HEK293T (cell line): ENCODE measurements at regions not wholly inside any gene's neighbourhood (a gene's known extent, or its start where the extent isn't known, plus 50 kb on each side); places are given as distances from the start of the nearest gene placed in this dataset.
A peak's percentile ranks its signal among the peaks of the same experiment; 100 is the strongest.

Experiments
- CTCF ChIA-PET: fragments of 350-600 bp; formaldehyde crosslinking; extraction: SDS; loops from one replicate; lab custom pipeline; 2021; ENCODE audit warnings: antibody characterized with exemption, inconsistent platforms; lab: Yijun Ruan, JAX
- POLR2A ChIA-PET: fragments of 350-600 bp; formaldehyde crosslinking; extraction: SDS; loops from one replicate; lab custom pipeline; 2020; ENCODE audit warnings: antibody characterized with exemption, inconsistent platforms; lab: Yijun Ruan, JAX
- DNase-seq: peaks from one replicate; pipeline ENCODE4 v3.0.0; 2012; ENCODE audit warnings: mixed read lengths; ENCODE audit errors: extremely low spot score
- ARNT ChIP-seq: fragments of 450-650 bp; IDR thresholded peaks from 2 replicates; pipeline ENCODE4 v1.6.1; 2017; ENCODE audit warnings: mild to moderate bottlenecking
- BHLHE40 ChIP-seq: fragments of 450-650 bp; IDR thresholded peaks from 2 replicates; pipeline ENCODE4 v1.6.1; 2016; ENCODE audit warnings: mild to moderate bottlenecking, moderate library complexity, borderline replicate concordance
- CTBP1 ChIP-seq: fragments of 450-650 bp; IDR thresholded peaks from 2 replicates; pipeline ENCODE4 v1.6.1; 2016; ENCODE audit warnings: borderline replicate concordance
- ELF4 ChIP-seq: fragments of 450-650 bp; IDR thresholded peaks from 2 replicates; pipeline ENCODE4 v1.6.1; 2017; ENCODE audit warnings: antibody characterized with exemption
- FOXA1 ChIP-seq: fragments of 450-650 bp; IDR thresholded peaks from 2 replicates; pipeline ENCODE4 v1.6.1; 2016; ENCODE audit warnings: mild to moderate bottlenecking
- FOXK2 ChIP-seq: fragments of 450-650 bp; IDR thresholded peaks from 2 replicates; pipeline ENCODE4 v1.6.1; 2016; ENCODE audit warnings: mild to moderate bottlenecking
- FOXM1 ChIP-seq: fragments of 450-650 bp; IDR thresholded peaks from 2 replicates; pipeline ENCODE4 v1.6.1; 2017; ENCODE audit warnings: mild to moderate bottlenecking, borderline replicate concordance
- HDGF ChIP-seq: fragments of 450-650 bp; IDR thresholded peaks from 2 replicates; pipeline ENCODE4 v1.6.1; 2017; ENCODE audit warnings: antibody characterized with exemption, borderline replicate concordance
- L3MBTL2 ChIP-seq: fragments of 450-650 bp; conservative IDR thresholded peaks from 2 replicates; pipeline ENCODE4 v1.6.1; 2016; ENCODE audit warnings: mild to moderate bottlenecking
- LEF1 ChIP-seq: fragments of 450-650 bp; IDR thresholded peaks from 2 replicates; pipeline ENCODE4 v1.6.1; 2017; ENCODE audit warnings: mild to moderate bottlenecking, borderline replicate concordance
- NFRKB ChIP-seq: fragments of 450-650 bp; IDR thresholded peaks from 2 replicates; pipeline ENCODE4 v1.6.1; 2016; ENCODE audit warnings: mild to moderate bottlenecking, moderate library complexity
- SP1 ChIP-seq: fragments of 450-650 bp; IDR thresholded peaks from 2 replicates; pipeline ENCODE4 v1.6.1; 2017
- SUZ12 ChIP-seq: fragments of 450-650 bp; IDR thresholded peaks from 2 replicates; pipeline ENCODE4 v1.6.1; 2016; ENCODE audit warnings: mild to moderate bottlenecking
- TARDBP ChIP-seq: fragments of 450-650 bp; IDR thresholded peaks from 2 replicates; pipeline ENCODE4 v1.6.1; 2016
- ZNF384 ChIP-seq: fragments of 450-650 bp; IDR thresholded peaks from 2 replicates; pipeline ENCODE4 v1.6.1; 2016
- TF ChIP-seq, protein P1 (sequence below): fragments of 450-650 bp; IDR thresholded peaks from 2 replicates; pipeline ENCODE4 v1.6.1; 2016

DNA sequence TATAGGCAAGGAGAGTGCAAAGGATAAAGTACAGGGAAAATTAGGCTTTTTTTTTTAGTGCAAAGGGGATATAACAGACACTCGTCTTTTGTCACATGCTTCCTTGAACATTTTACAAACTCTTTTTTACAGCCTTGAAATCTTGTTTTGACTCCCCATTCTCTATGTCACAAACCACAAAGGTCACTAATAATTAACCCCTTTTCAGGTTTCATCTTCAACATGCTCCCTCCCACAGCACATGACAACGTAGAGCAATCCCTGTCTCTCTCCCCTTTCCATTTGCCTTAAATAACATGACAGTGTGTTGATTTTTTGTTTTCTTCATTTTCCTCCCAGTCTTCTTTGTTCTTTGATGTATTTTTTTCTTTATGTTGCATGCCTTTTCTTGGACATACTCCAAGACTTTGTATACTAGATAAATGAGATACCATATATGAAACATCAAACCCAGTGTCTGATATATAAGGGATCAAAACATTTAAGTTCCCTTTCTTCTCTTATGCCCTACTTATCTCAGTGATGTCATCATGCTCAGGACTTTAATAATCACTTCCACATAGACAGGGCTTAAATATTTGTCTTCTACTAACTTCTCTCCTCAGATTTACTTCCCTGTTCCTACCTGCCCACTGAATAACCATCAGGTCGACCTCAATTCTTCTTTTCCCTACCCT is 378.7 kb upstream of the HSF2 start:
- DNase-seq: no peak
- CTCF ChIA-PET: no interaction called here
- no peak for TF ChIP-seq SP1
- TF ChIP-seq BHLHE40: no peak
- TF ChIP-seq TARDBP: no peak
- POLR2A ChIA-PET: no interaction called here

GRCh38 chr6:122025104-122025503 is 374.3 kb upstream of the HSF2 start:
- TF ChIP-seq SP1: no peak
- no peak for TF ChIP-seq L3MBTL2
- TF ChIP-seq, protein P1, sequence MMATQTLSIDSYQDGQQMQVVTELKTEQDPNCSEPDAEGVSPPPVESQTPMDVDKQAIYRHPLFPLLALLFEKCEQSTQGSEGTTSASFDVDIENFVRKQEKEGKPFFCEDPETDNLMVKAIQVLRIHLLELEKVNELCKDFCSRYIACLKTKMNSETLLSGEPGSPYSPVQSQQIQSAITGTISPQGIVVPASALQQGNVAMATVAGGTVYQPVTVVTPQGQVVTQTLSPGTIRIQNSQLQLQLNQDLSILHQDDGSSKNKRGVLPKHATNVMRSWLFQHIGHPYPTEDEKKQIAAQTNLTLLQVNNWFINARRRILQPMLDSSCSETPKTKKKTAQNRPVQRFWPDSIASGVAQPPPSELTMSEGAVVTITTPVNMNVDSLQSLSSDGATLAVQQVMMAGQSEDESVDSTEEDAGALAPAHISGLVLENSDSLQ: no peak
- no peak for TF ChIP-seq HDGF
- no peak for DNase-seq
- POLR2A ChIA-PET: no interaction called here
- CTCF ChIA-PET: no interaction called here

GRCh38 chr6:122026582-122027369 is 372.7 kb upstream of the HSF2 start:
- DNase-seq: no peak
- TF ChIP-seq HDGF: no peak
- no peak for TF ChIP-seq CTBP1
- TF ChIP-seq FOXA1: no peak
- TF ChIP-seq, protein P1: no peak
- ChIA-PET CTCF (no interaction called here), POLR2A (no interaction called here)

GRCh38 chr6:122028933-122029522 is 370.4 kb upstream of the HSF2 start:
- TF ChIP-seq LEF1 (no peak), TARDBP (no peak), FOXA1 (no peak), FOXM1 (no peak), L3MBTL2 (no peak), FOXK2 (no peak), SP1 (no peak), SUZ12 (no peak), BHLHE40 (no peak), ELF4 (no peak), NFRKB (no peak)
- TF ChIP-seq, protein P1: no peak
- CTCF ChIA-PET: no interaction called here
- POLR2A ChIA-PET: no interaction called here
- DNase-seq: no peak

DNA sequence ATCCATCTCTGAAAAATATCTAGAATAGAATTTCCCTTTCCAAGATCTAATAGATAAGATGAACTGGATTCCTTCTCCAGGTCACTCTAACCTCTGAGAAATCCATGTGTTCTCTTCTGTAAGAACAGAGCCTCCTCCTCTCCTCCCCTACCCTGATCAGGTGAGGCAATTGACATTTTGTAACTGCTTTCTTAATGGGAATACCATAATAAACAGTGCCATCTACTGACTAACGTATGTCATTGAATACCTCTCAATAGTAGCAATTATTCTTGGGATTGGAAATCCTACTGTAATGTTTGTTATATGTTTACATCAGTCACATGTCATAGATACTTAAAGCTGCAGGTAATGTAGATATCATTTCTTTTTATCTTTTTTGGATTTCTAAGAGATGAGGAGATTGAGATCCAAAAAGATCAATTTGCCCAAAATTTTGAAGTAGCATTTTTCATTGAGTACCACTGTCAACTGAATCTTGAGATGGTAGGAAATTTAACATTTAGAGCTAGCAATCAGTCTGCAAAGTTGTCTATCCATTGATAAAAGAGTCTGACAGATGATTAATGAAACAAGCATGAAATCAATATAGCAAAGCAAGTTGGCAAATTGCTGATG is 365.8 kb upstream of the HSF2 start:
- peak; percentile 67 for DNase-seq
- TF ChIP-seq FOXA1 (no peak), SUZ12 (no peak), ARNT (no peak), SP1 (no peak), HDGF (no peak), FOXK2 (no peak), ELF4 (no peak), LEF1 (no peak), NFRKB (no peak), BHLHE40 (no peak), L3MBTL2 (no peak), TARDBP (no peak), FOXM1 (no peak), CTBP1 (no peak), ZNF384 (no peak)
- TF ChIP-seq, protein P1: no peak; the same call in 1 of the 2 replicates
- POLR2A ChIA-PET: no interaction called here
- CTCF ChIA-PET: interaction anchor here (0.7 to 1.0 kb wide), 4 partner anchors 24 to 605 kb away, joined by 3 read pairs; no protein-coding TSS in a partner anchor

DNA sequence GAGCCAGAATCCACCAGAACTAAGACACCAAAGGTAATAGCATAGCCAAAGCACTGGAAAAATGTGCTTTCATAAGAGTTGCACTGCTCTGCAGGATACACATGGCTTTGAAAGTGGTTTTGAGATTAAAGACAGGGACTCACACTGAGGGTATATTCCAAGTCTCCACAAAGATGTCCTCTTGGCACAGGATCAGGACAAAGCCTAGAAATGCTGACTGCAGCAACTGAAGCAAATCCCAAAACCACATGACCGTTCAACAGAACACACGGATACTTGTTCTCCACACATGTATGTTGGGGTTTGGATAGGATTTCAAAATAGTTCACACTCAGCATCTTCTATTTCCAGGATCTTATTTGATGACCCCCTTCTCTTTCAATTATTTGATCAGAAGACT is 364.3 kb upstream of the HSF2 start:
- ChIA-PET CTCF (no interaction called here), POLR2A (no interaction called here)
- TF ChIP-seq ARNT: no peak
- TF ChIP-seq SP1: no peak
- no peak for TF ChIP-seq NFRKB
- no peak for TF ChIP-seq ELF4
- TF ChIP-seq TARDBP: no peak
- TF ChIP-seq FOXM1: no peak
- no peak for TF ChIP-seq BHLHE40
- TF ChIP-seq L3MBTL2: no peak
- no peak for TF ChIP-seq FOXA1
- TF ChIP-seq ZNF384: no peak
- no peak for TF ChIP-seq HDGF
- TF ChIP-seq, protein P1: no peak
- no peak for TF ChIP-seq SUZ12
- TF ChIP-seq FOXK2: no peak
- TF ChIP-seq CTBP1: no peak
- no peak for TF ChIP-seq LEF1
- no peak for DNase-seq
